H9 (cell line): ENCODE measurements at regions not wholly inside any gene's neighbourhood (a gene's known extent, or its start where the extent isn't known, plus 50 kb on each side); places are given as distances from the start of the nearest gene placed in this dataset.

ENCODE experiments used
- DNase-seq: peaks from one replicate; pipeline ENCODE4 v3.0.0-alpha.2; 2017
- H2AFZ ChIP-seq: one replicate; pipeline ENCODE4 v1.6.1; 2013; ENCODE audit warnings: mild to moderate bottlenecking, low read length, control low read depth, moderate library complexity
- H2AK5ac ChIP-seq: 2 replicates; pipeline ENCODE4 v1.6.1; 2013; ENCODE audit warnings: low read length, control low read depth, mixed read lengths; ENCODE audit not compliant: insufficient read length
- H2BK120ac ChIP-seq: one replicate; pipeline ENCODE4 v1.6.1; 2013; ENCODE audit warnings: low read depth, mild to moderate bottlenecking, low read length, control low read depth, inconsistent platforms; ENCODE audit not compliant: poor library complexity, severe bottlenecking
- H2BK12ac ChIP-seq: 2 replicates; pipeline ENCODE4 v1.6.1; 2013; ENCODE audit warnings: low read length, control low read depth, mixed read lengths, low read depth; ENCODE audit not compliant: insufficient read length
- H2BK15ac ChIP-seq: 2 replicates; pipeline ENCODE4 v1.6.1; 2013; ENCODE audit warnings: low read depth, low read length, control low read depth
- H2BK20ac ChIP-seq: one replicate; pipeline ENCODE4 v1.6.1; 2013; ENCODE audit warnings: low read depth, mild to moderate bottlenecking, low read length, control low read depth, inconsistent platforms; ENCODE audit not compliant: poor library complexity, severe bottlenecking
- H2BK5ac ChIP-seq: 2 replicates; pipeline ENCODE4 v1.6.1; 2013; ENCODE audit warnings: low read length, control low read depth, mixed read lengths; ENCODE audit not compliant: insufficient read length
- H3K14ac ChIP-seq: 2 replicates; pipeline ENCODE4 v1.6.1; 2013; ENCODE audit warnings: low read length, control low read depth; ENCODE audit not compliant: insufficient read depth
- H3K18ac ChIP-seq: 2 replicates; pipeline ENCODE4 v1.6.1; 2013; ENCODE audit warnings: low read depth, mild to moderate bottlenecking, mixed read lengths, low read length, control low read depth; ENCODE audit not compliant: insufficient read length
- H3K23ac ChIP-seq: 2 replicates; pipeline ENCODE4 v1.6.1; 2013; ENCODE audit warnings: low read length, control low read depth, mixed read lengths, low read depth; ENCODE audit not compliant: insufficient read length
- H3K23me2 ChIP-seq: 2 replicates; pipeline ENCODE4 v1.6.1; 2013; ENCODE audit warnings: low read depth, mild to moderate bottlenecking, mixed read lengths, low read length, control low read depth; ENCODE audit not compliant: insufficient read length, poor library complexity, severe bottlenecking
- H3K27ac ChIP-seq: 2 replicates; pipeline ENCODE4 v1.5.1; 2013; ENCODE audit warnings: low read length, control low read depth, mixed read lengths, low read depth; ENCODE audit not compliant: insufficient read length
- H3K27me3 ChIP-seq: 2 replicates; pipeline ENCODE4 v1.6.1; 2013; ENCODE audit warnings: low read length, control low read depth, inconsistent platforms; ENCODE audit not compliant: insufficient read depth
- H3K4ac ChIP-seq: 2 replicates; pipeline ENCODE4 v1.6.1; 2013; ENCODE audit warnings: low read depth, mild to moderate bottlenecking, control low read depth, inconsistent platforms, low read length, moderate library complexity
- H3K4me1 ChIP-seq: 2 replicates; pipeline ENCODE4 v1.6.1; 2013; ENCODE audit warnings: low read length, control low read depth, inconsistent platforms; ENCODE audit not compliant: insufficient read depth
- H3K4me2 ChIP-seq: 2 replicates; pipeline ENCODE4 v1.6.1; 2013; ENCODE audit warnings: low read length, control low read depth, mixed read lengths; ENCODE audit not compliant: insufficient read length, insufficient read depth
- H3K56ac ChIP-seq: 2 replicates; pipeline ENCODE4 v1.6.1; 2013; ENCODE audit warnings: low read depth, mild to moderate bottlenecking, mixed read lengths, low read length, control low read depth; ENCODE audit not compliant: insufficient read length
- H3K79me1 ChIP-seq: 2 replicates; pipeline ENCODE4 v1.6.1; 2013; ENCODE audit warnings: low read depth, mild to moderate bottlenecking, moderate library complexity, low read length, control low read depth, inconsistent platforms; ENCODE audit not compliant: insufficient read depth, poor library complexity, severe bottlenecking
- H3K79me2 ChIP-seq: 2 replicates; pipeline ENCODE4 v1.6.1; 2013; ENCODE audit warnings: low read length, control low read depth, inconsistent platforms; ENCODE audit not compliant: insufficient read depth
- H3K9ac ChIP-seq: 2 replicates; pipeline ENCODE4 v1.6.1; 2013; ENCODE audit warnings: low read length, control low read depth, mixed read lengths; ENCODE audit not compliant: insufficient read length; ENCODE audit errors: extremely low read depth
- H3K9me3 ChIP-seq: one replicate; pipeline ENCODE4 v1.6.1; 2013; ENCODE audit warnings: low read depth, low read length, inconsistent platforms; ENCODE audit not compliant: control insufficient read depth
- H3T11ph ChIP-seq: one replicate; pipeline ENCODE4 v1.6.1; 2013; ENCODE audit warnings: mild to moderate bottlenecking, low read length, control low read depth, inconsistent platforms
- H4K20me1 ChIP-seq: one replicate; pipeline ENCODE4 v1.6.1; 2013; ENCODE audit not compliant: control insufficient read depth, insufficient read length, insufficient read depth
- H4K5ac ChIP-seq: 2 replicates; pipeline ENCODE4 v1.6.1; 2013; ENCODE audit warnings: low read depth, mild to moderate bottlenecking, mixed read lengths, low read length, control low read depth; ENCODE audit not compliant: insufficient read length
- H4K8ac ChIP-seq: replicated peaks from 2 replicates; pipeline ENCODE4 v1.6.1; 2013; ENCODE audit warnings: low read length, control low read depth, mixed read lengths, low read depth; ENCODE audit not compliant: insufficient read length
- H4K91ac ChIP-seq: 2 replicates; pipeline ENCODE4 v1.6.1; 2013; ENCODE audit warnings: low read depth, mild to moderate bottlenecking, moderate library complexity, mixed read lengths, low read length, control low read depth; ENCODE audit not compliant: insufficient read length
- H3K27ac Mint-ChIP-seq, 3 experiments: 2 replicates in 2 of 3; 3 replicates in 1 of 3; pipeline ENCODE4 v1.8.0; 2020 to 2021; ENCODE audit warnings: mixed read lengths in 3 of 3, mild to moderate bottlenecking in 1 of 3, moderate library complexity in 1 of 3
- H3K27me3 Mint-ChIP-seq: 2 replicates; pipeline ENCODE4 v1.8.0; 2021; ENCODE audit warnings: low read depth, mild to moderate bottlenecking, moderate library complexity, mixed read lengths
- H3K36me3 Mint-ChIP-seq, 3 experiments: 2 replicates in 2 of 3; 3 replicates in 1 of 3; pipeline ENCODE4 v1.8.0; 2020 to 2021; ENCODE audit warnings: low read depth in 3 of 3, mixed read lengths in 3 of 3; ENCODE audit not compliant: insufficient read depth in 1 of 3
- H3K4me1 Mint-ChIP-seq, 2 experiments: 2 replicates each; pipeline ENCODE4 v1.8.0; 2020; ENCODE audit warnings: mixed read lengths in 2 of 2
- H3K4me3 Mint-ChIP-seq, 2 experiments: 2 replicates in 1 of 2; 3 replicates in 1 of 2; pipeline ENCODE4 v1.8.0; 2020 to 2021; ENCODE audit warnings: mild to moderate bottlenecking in 2 of 2, mixed read lengths in 2 of 2, moderate library complexity in 1 of 2
- H3K9me3 Mint-ChIP-seq, 2 experiments: 2 replicates in 1 of 2; 3 replicates in 1 of 2; pipeline ENCODE4 v1.8.0; 2020; ENCODE audit warnings: mild to moderate bottlenecking in 2 of 2, mixed read lengths in 2 of 2, moderate library complexity in 1 of 2
- WGBS: extraction: QIAGEN DNeasy Blood & Tissue Kit; methylation state at CpG from one replicate; pipeline ENCODE4 v1.1.7; 2013; ENCODE audit warnings: missing lambda C conversion rate, low lambda C conversion rate, mixed read lengths; ENCODE audit not compliant: insufficient read length; ENCODE audit errors: extremely low coverage; 5-methylcytosine and 5-hydroxymethylcytosine counted together
- TF ChIP-seq, protein P1 (sequence below): fragments of 200-600 bp; sonication (generic); conservative IDR thresholded peaks from 3 replicates; pipeline ENCODE4 v1.8.0; 2021; ENCODE audit warnings: antibody characterized with exemption, mild to moderate bottlenecking

DNA sequence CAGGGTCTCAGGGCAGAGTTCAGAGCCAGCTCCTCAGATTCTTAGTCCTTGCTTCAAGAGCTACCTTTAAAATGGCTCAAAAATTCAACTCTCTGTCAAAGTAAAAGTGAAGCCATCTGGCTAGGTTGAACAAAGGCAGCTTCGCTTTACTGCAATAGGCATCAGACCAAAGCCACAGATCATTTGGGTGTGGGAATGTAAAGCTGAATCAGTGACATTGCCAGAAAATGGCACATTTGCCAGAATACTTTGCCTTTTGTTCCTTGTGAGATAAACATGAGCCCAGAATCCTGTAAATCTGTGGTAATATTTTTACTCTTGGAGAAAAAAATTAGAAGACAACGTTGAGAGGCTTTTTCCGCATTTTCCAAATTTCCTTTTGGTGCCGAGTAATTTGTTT, 210.5 kb downstream of the PALM2AKAP2 start:
- H3K4me1 Mint-ChIP-seq: peaks cover 0 to 6% of the 10 kb centered on the region in 2 experiments; a peak in 2 of 4 replicates
- no peak overlapping the region for H2BK20ac ChIP-seq

More for the DNA sequence above, 210.5 kb downstream of the PALM2AKAP2 start:
- no peak overlapping the region for H3K27ac ChIP-seq
- H4K20me1 ChIP-seq: no peaks in the 10 kb centered on the region
- H4K8ac ChIP-seq: no peak overlapping the region
- H4K91ac ChIP-seq: no peak overlapping the region
- H3K27me3 Mint-ChIP-seq: no peaks in the 10 kb centered on the region; the same call in 1 of the 2 replicates
- no peaks in the 10 kb centered on the region for H3K79me2 ChIP-seq
- H2BK12ac ChIP-seq: no peak overlapping the region
- H3K18ac ChIP-seq: no peak overlapping the region
- H3T11ph ChIP-seq: no peak overlapping the region
- no peak overlapping the region; a peak in 1 of 7 replicates for H3K27ac Mint-ChIP-seq
- no peak overlapping the region for H4K5ac ChIP-seq
- H3K27me3 ChIP-seq: no peaks in the 10 kb centered on the region
- H3K56ac ChIP-seq: no peak overlapping the region
- no peaks in the 10 kb centered on the region for H3K79me1 ChIP-seq
- no peak for DNase-seq
- H2BK5ac ChIP-seq: no peak overlapping the region
- no peak overlapping the region for H2BK15ac ChIP-seq
- H3K4ac ChIP-seq: no peak overlapping the region
- no peak overlapping the region for H3K14ac ChIP-seq
- H3K4me2 ChIP-seq: no peak overlapping the region
- H2BK120ac ChIP-seq: no peak overlapping the region
- no peak overlapping the region for H3K9ac ChIP-seq
- H3K9me3 Mint-ChIP-seq: peaks cover 8 to 11% of the 10 kb centered on the region in 2 experiments; a peak in 4 of 5 replicates
- H3K23me2 ChIP-seq: no peaks in the 10 kb centered on the region
- TF ChIP-seq, protein P1, sequence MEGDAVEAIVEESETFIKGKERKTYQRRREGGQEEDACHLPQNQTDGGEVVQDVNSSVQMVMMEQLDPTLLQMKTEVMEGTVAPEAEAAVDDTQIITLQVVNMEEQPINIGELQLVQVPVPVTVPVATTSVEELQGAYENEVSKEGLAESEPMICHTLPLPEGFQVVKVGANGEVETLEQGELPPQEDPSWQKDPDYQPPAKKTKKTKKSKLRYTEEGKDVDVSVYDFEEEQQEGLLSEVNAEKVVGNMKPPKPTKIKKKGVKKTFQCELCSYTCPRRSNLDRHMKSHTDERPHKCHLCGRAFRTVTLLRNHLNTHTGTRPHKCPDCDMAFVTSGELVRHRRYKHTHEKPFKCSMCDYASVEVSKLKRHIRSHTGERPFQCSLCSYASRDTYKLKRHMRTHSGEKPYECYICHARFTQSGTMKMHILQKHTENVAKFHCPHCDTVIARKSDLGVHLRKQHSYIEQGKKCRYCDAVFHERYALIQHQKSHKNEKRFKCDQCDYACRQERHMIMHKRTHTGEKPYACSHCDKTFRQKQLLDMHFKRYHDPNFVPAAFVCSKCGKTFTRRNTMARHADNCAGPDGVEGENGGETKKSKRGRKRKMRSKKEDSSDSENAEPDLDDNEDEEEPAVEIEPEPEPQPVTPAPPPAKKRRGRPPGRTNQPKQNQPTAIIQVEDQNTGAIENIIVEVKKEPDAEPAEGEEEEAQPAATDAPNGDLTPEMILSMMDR: no peak
- H3K4me1 ChIP-seq: no peaks in the 10 kb centered on the region
- H3K23ac ChIP-seq: no peak overlapping the region
- H2AK5ac ChIP-seq: no peak overlapping the region
- no peaks in the 10 kb centered on the region for H3K9me3 ChIP-seq
- WGBS: no CpG with 5 or more reads among the region's 4 CpGs
- H2AFZ ChIP-seq: no peak overlapping the region
- peaks cover 3 to 12% (median 10%) of the 10 kb centered on the region in 3 experiments for H3K36me3 Mint-ChIP-seq
- H3K4me3 Mint-ChIP-seq: no peak overlapping the region
